Mucosa of descending colon (tissue), 3 donors: ENCODE measurements at regions not wholly inside any gene's neighbourhood (a gene's known extent, or its start where the extent isn't known, plus 50 kb on each side); places are given as distances from the start of the nearest gene placed in this dataset.
"Not testable (repeated sequence)": the region's sequence is repeated elsewhere in the genome, so short reads cannot be mapped to it uniquely, and the experiment has no call there.

Experiments
- ATAC-seq: fragments of 200-7000 bp; cut with Tn5 transposase; one replicate; pipeline ENCODE4 v1.9.1; 2020; ENCODE audit warnings: mild to moderate bottlenecking, moderate library complexity
- DNase-seq, 3 donors: peaks; one replicate each; pipeline ENCODE4 v3.0.0-alpha.2; 2020
- H3K36me3 ChIP-seq: fragments of 200-600 bp; one replicate; pipeline ENCODE4 v1.8.0; 2021; ENCODE audit warnings: low read depth, mild to moderate bottlenecking
- H3K4me1 ChIP-seq: fragments of 200-600 bp; one replicate; pipeline ENCODE4 v1.8.0; 2021; ENCODE audit warnings: low read depth, mild to moderate bottlenecking
- H3K4me3 ChIP-seq: fragments of 200-600 bp; one replicate; pipeline ENCODE4 v1.8.0; 2021; ENCODE audit warnings: mild to moderate bottlenecking
- H3K9me3 ChIP-seq: fragments of 200-600 bp; one replicate; pipeline ENCODE4 v1.8.0; 2021; ENCODE audit warnings: mild to moderate bottlenecking
- intact Hi-C, 2 donors: fragments of 100-400 bp; cut with DNase I in 1 of 2; cut with micrococcal nuclease in 1 of 2; formaldehyde crosslinking; loops; one replicate each; pipeline versions ENCODE4 v1.11.0 to v1.11.1; 2022; cut with DNase I, micrococcal nuclease
- TF ChIP-seq, protein P1 (sequence below): fragments of 200-600 bp; IDR thresholded peaks from one replicate; pipeline ENCODE4 v1.8.0; 2022; ENCODE audit warnings: antibody characterized with exemption, mild to moderate bottlenecking
- donor health status: DM: no; HTN: no; CAD: no; lungs with moderate emphysema.
- donor health status: DM: no; HTN: no; CAD: no.
- donor health status: DM: no; HTN: yes; CAD: no.

DNA sequence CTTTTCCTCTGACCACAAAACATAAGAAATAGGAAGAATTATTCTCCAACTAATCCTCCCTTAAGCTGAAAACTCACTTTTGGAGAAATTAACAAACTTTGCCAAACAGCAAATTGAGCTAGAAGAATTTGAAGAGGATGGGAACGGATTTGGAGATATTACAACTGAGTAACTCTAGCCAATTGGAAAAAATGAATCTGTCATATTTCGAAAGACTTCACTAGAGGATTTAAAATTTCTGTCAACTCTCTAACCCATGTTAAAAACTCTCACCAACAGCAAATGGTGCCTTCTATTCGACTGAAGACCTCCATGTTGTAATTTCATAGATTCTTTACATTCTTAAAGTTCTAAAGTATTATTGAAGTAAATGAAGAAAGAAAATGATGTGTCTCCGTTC, 414.2 kb downstream of the RMST start:
- Histone ChIP-seq H3K36me3 (no peaks in the 10 kb centered on the region), H3K9me3 (peaks cover 19% of the 10 kb centered on the region), H3K4me3 (no peak overlapping the region), H3K4me1 (no peaks in the 10 kb centered on the region)
- ATAC-seq (no peak), DNase-seq (no peak)
- TF ChIP-seq, protein P1, sequence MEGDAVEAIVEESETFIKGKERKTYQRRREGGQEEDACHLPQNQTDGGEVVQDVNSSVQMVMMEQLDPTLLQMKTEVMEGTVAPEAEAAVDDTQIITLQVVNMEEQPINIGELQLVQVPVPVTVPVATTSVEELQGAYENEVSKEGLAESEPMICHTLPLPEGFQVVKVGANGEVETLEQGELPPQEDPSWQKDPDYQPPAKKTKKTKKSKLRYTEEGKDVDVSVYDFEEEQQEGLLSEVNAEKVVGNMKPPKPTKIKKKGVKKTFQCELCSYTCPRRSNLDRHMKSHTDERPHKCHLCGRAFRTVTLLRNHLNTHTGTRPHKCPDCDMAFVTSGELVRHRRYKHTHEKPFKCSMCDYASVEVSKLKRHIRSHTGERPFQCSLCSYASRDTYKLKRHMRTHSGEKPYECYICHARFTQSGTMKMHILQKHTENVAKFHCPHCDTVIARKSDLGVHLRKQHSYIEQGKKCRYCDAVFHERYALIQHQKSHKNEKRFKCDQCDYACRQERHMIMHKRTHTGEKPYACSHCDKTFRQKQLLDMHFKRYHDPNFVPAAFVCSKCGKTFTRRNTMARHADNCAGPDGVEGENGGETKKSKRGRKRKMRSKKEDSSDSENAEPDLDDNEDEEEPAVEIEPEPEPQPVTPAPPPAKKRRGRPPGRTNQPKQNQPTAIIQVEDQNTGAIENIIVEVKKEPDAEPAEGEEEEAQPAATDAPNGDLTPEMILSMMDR: no peak
- intact Hi-C loops: no loop called here

DNA sequence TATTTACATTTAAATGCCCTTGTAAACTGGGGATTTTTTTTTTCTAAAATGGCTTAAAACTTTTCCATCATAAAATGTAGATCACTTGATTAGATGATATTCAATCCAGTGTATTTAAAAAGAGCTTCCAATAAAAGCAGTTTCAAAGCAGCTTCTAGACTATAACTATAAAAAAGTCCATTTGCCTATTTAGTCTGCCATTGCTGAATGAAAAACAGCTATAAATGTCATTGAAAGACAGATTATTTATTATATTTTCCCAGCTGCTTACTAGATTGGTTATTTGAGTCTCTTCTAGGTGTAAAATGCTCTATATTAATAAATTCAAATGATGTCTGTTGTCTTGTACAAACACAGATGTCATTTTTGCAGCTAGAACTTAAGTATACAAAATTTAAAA, 414.8 kb downstream of the RMST start:
- ATAC-seq: no peak
- intact Hi-C loops: no loop called here
- H3K36me3 ChIP-seq: no peaks in the 10 kb centered on the region
- no peak overlapping the region for H3K4me3 ChIP-seq
- H3K9me3 ChIP-seq: peaks cover 23% of the 10 kb centered on the region
- H3K4me1 ChIP-seq: no peaks in the 10 kb centered on the region
- DNase-seq: no peak
- TF ChIP-seq, protein P1: no peak

DNA sequence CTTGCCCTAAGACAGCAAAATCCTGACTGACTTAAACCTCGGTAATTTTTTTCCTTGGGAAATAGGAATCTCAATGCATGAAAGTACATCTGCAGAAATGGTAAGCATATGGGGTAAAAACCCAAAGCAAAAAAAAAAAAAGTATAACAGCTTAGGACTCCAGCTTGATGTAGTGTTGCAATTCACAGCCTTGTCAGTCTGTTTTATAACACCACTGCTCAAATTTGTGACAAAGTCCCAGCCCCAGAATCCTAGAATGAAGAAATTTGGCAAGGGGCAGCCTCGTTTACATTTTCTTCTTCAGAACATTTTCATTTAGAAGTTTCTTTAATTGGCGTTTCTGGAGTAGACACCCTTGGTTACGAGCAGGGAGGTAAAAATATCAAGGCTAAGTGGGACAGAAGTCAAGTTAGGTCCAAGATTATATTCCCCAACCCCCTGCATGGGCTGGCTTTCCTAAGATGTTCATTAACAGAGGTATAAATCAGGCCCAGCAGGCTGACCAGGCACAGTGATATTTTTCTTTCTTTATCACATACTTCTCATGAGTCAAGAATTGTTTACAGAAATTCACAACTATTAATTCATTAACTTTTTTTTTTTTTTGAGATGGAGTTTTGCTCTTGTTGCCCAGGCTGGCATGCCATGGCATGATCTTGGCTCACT, 424.0 kb downstream of the RMST start:
- TF ChIP-seq, protein P1: no peak
- intact Hi-C loops: no loop called here
- ATAC-seq (no peak), DNase-seq (no peak)
- no peaks in the 10 kb centered on the region for H3K4me1 ChIP-seq
- H3K36me3 ChIP-seq: no peaks in the 10 kb centered on the region
- peaks cover 18% of the 10 kb centered on the region for H3K9me3 ChIP-seq
- no peak overlapping the region for H3K4me3 ChIP-seq

DNA sequence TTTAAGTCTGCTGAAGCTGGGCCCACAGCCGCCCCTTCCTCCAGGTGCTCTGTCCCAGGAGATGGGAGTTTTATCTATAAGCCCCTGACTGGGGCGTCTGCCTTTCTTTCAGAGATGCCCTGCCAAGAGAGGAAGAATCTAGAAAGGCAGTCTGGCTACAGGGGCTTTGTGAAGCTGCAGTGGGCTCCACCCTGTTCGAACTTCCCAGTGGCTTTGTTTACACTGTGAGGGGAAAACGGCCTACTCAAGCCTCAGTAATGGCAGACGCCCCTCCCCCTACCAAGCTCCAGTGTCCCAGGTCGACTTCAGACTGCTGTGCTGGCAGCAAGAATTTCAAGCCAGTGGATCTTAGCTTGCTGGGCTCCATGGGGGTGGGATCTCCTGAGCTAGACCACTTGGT, 435.3 kb downstream of the RMST start:
- H3K4me3 ChIP-seq, ATAC-seq, intact Hi-C loops, H3K4me1 ChIP-seq, H3K36me3 ChIP-seq, DNase-seq: not testable (repeated sequence)
- H3K9me3 ChIP-seq: peaks cover 22% of the 10 kb centered on the region

DNA sequence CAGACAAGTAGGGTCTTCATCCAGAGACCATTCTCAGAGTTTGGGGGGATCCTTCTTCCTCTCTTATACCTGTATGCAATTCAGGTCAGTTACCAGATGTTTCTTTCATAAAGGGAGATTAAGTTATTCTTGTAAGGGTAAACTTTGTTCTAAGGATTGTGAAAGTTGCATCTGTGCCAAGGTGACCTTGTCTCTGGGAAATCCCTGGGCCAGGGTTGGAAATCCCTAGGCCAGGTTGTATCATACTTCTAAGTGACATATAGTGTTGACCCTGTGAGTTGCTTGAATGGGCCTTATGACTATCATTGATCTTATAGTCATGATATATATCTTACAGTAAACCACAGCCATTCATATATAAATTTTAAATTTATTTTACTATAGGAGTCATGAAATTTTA, 436.9 kb downstream of the RMST start:
- peaks cover 13% of the 10 kb centered on the region for H3K9me3 ChIP-seq
- ATAC-seq: no peak
- no peaks in the 10 kb centered on the region for H3K36me3 ChIP-seq
- no peak for DNase-seq
- TF ChIP-seq, protein P1: no peak
- no peak overlapping the region for H3K4me3 ChIP-seq
- H3K4me1 ChIP-seq: no peaks in the 10 kb centered on the region
- intact Hi-C loops: no loop called here

DNA sequence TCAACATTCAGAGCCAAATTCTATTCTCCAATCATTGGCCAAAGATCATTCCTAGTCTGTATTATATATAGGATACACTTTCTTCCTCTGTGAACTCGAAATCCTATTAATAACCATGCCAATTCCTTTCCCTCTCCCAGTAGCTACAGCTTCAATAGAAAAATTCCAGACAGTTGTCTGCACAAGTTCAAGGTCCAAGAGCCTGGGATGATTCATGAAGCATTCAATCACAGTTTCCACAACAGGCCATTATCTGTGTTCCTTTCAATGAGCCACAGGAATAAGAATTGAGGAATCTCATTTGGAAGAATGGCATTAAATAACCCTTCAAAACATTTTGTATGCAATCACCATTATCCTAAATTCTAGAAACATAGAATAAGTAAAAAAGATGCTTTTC, 437.4 kb downstream of the RMST start:
- DNase-seq (no peak), ATAC-seq (no peak)
- no peaks in the 10 kb centered on the region for H3K4me1 ChIP-seq
- peaks cover 13% of the 10 kb centered on the region for H3K9me3 ChIP-seq
- intact Hi-C loops: no loop called here
- TF ChIP-seq, protein P1: no peak
- no peaks in the 10 kb centered on the region for H3K36me3 ChIP-seq
- no peak overlapping the region for H3K4me3 ChIP-seq
